ENCODE measurements at regions not wholly inside any gene's neighbourhood (a gene's known extent, or its start where the extent isn't known, plus 50 kb on each side); places are given as distances from the start of the nearest gene placed in this dataset.

GRCh38 chr2:42910645-42911405 lies 118.4 kb upstream of the HAAO start:
- DNase-seq, result no peak

GRCh38 chr2:42909966-42910365 lies 117.6 kb upstream of the HAAO start:
- no peak for DNase-seq

- no peak for DNase-seq
These were observed 116.3 kb upstream of the HAAO start for GRCh38 chr2:42908518-42909200.

- DNase-seq, result no peak
These were observed 115.5 kb upstream of the HAAO start for GRCh38 chr2:42907835-42908234.

- peak; percentile 68 for DNase-seq
These were observed 114.4 kb upstream of the HAAO start for GRCh38 chr2:42906557-42907411.

GRCh38 chr2:42906111-42906556 lies 113.8 kb upstream of the HAAO start:
- DNase-seq, result no peak

GRCh38 chr2:42905341-42906110 lies 113.1 kb upstream of the HAAO start:
- peak; percentile 42 for DNase-seq

- DNase-seq, result no peak
These were observed 112.1 kb upstream of the HAAO start for GRCh38 chr2:42904576-42904876.

GRCh38 chr2:42903821-42904575 lies 111.6 kb upstream of the HAAO start:
- no peak for DNase-seq

- DNase-seq, result no peak
These were observed 110.7 kb upstream of the HAAO start for GRCh38 chr2:42902939-42903709.

GRCh38 chr2:42901076-42901640 lies 108.8 kb upstream of the HAAO start:
- DNase-seq, result no peak

GRCh38 chr2:42900289-42900891 lies 108.0 kb upstream of the HAAO start:
- no peak for DNase-seq

GRCh38 chr2:42897358-42897757 lies 105.0 kb upstream of the HAAO start:
- no peak for DNase-seq

GRCh38 chr2:42895791-42896135 lies 103.4 kb upstream of the HAAO start:
- DNase-seq, result no peak

- no peak for DNase-seq
These were observed 102.9 kb upstream of the HAAO start for GRCh38 chr2:42895134-42895790.

GRCh38 chr2:42893047-42893758 lies 100.8 kb upstream of the HAAO start:
- DNase-seq, result no peak

GRCh38 chr2:42890791-42891355 lies 98.5 kb upstream of the HAAO start:
- DNase-seq, result peak; percentile 82

GRCh38 chr2:42888321-42889245 lies 96.2 kb upstream of the HAAO start:
- DNase-seq, result no peak

All from NCI-H446 treated with DMSO at 0.1 percent for 48 hours (cell line).